Neural crest cell (in vitro differentiated cells): ENCODE measurements at regions not wholly inside any gene's neighbourhood (a gene's known extent, or its start where the extent isn't known, plus 50 kb on each side); places are given as distances from the start of the nearest gene placed in this dataset.
A peak's percentile ranks its signal among the peaks of the same experiment; 100 is the strongest.
"Not testable (repeated sequence)": the region's sequence is repeated elsewhere in the genome, so short reads cannot be mapped to it uniquely, and the experiment has no call there.

ENCODE experiments used
- DNase-seq: peaks from one replicate; pipeline ENCODE4 v3.0.0; 2021; ENCODE audit warnings: low read depth, mixed read lengths, low spot score
- H3K27ac Mint-ChIP-seq: one replicate; pipeline ENCODE4 v1.8.0; 2021; ENCODE audit warnings: mild to moderate bottlenecking, mixed read lengths; ENCODE audit not compliant: unreplicated experiment
- H3K27me3 Mint-ChIP-seq: 2 replicates; pipeline ENCODE4 v1.8.0; 2021; ENCODE audit warnings: low read depth, mild to moderate bottlenecking, mixed read lengths
- H3K36me3 Mint-ChIP-seq: 2 replicates; pipeline ENCODE4 v1.8.0; 2021; ENCODE audit warnings: low read depth, mild to moderate bottlenecking, mixed read lengths
- H3K4me1 Mint-ChIP-seq: 2 replicates; pipeline ENCODE4 v1.8.0; 2021; ENCODE audit warnings: mixed read lengths
- H3K4me3 Mint-ChIP-seq: one replicate; pipeline ENCODE4 v1.8.0; 2021; ENCODE audit warnings: mild to moderate bottlenecking, mixed read lengths
- H3K9me3 Mint-ChIP-seq: 2 replicates; pipeline ENCODE4 v1.8.0; 2021; ENCODE audit warnings: mixed read lengths
- TF ChIP-seq, protein P1 (sequence below): fragments of 200-600 bp; sonication (generic); conservative IDR thresholded peaks from 2 replicates; pipeline ENCODE4 v1.5.0; 2021; ENCODE audit warnings: antibody characterized with exemption, mild to moderate bottlenecking

GRCh38 chr3:177459401-177459800, 262.1 kb upstream of the TBL1XR1 start:
- no peak overlapping the region for H3K4me3 Mint-ChIP-seq
- H3K4me1 Mint-ChIP-seq = peaks cover 19% of the 10 kb centered on the region
- TF ChIP-seq, protein P1, sequence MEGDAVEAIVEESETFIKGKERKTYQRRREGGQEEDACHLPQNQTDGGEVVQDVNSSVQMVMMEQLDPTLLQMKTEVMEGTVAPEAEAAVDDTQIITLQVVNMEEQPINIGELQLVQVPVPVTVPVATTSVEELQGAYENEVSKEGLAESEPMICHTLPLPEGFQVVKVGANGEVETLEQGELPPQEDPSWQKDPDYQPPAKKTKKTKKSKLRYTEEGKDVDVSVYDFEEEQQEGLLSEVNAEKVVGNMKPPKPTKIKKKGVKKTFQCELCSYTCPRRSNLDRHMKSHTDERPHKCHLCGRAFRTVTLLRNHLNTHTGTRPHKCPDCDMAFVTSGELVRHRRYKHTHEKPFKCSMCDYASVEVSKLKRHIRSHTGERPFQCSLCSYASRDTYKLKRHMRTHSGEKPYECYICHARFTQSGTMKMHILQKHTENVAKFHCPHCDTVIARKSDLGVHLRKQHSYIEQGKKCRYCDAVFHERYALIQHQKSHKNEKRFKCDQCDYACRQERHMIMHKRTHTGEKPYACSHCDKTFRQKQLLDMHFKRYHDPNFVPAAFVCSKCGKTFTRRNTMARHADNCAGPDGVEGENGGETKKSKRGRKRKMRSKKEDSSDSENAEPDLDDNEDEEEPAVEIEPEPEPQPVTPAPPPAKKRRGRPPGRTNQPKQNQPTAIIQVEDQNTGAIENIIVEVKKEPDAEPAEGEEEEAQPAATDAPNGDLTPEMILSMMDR = no peak
- H3K36me3 Mint-ChIP-seq = peaks cover 2% of the 10 kb centered on the region
- DNase-seq = no peak
- H3K9me3 Mint-ChIP-seq = no peaks in the 10 kb centered on the region
- H3K27me3 Mint-ChIP-seq = no peaks in the 10 kb centered on the region
- no peak overlapping the region for H3K27ac Mint-ChIP-seq

DNA sequence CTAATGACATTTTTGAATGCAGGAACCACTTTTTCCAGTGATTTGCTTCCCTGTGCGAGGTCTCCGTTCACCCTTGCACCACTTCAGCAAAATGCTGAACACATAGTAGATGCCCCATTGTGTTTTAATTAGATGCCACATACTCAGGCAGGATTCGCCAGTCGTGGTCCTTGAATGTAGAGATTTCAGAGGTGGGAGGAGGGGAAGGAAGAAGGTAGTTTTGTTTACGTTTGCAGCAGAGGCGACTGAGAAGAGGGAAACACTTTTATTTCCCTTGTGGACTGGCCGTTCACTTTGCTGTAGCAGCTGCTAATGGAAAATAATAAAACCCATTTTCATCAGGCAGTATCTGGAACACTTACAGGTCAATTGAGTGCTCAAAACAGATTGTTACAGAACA, 262.8 kb upstream of the TBL1XR1 start:
- peaks cover 2% of the 10 kb centered on the region for H3K36me3 Mint-ChIP-seq
- TF ChIP-seq, protein P1 = no peak
- no peak overlapping the region for H3K27ac Mint-ChIP-seq
- DNase-seq = no peak
- H3K9me3 Mint-ChIP-seq = no peaks in the 10 kb centered on the region
- no peak overlapping the region for H3K4me3 Mint-ChIP-seq
- H3K4me1 Mint-ChIP-seq = peaks cover 21% of the 10 kb centered on the region
- no peaks in the 10 kb centered on the region for H3K27me3 Mint-ChIP-seq

GRCh38 chr3:177461765-177462164, 264.5 kb upstream of the TBL1XR1 start:
- H3K9me3 Mint-ChIP-seq = no peaks in the 10 kb centered on the region
- H3K27ac Mint-ChIP-seq = no peak overlapping the region
- H3K4me3 Mint-ChIP-seq = no peak overlapping the region
- H3K27me3 Mint-ChIP-seq = no peaks in the 10 kb centered on the region
- H3K36me3 Mint-ChIP-seq = no peaks in the 10 kb centered on the region
- H3K4me1 Mint-ChIP-seq = peaks cover 16% of the 10 kb centered on the region
- TF ChIP-seq, protein P1 = no peak
- DNase-seq = no peak

- H3K27ac Mint-ChIP-seq, H3K27me3 Mint-ChIP-seq: not testable (repeated sequence)
Measured at GRCh38 chr3:177463341-177463740, 266.1 kb upstream of the TBL1XR1 start.

GRCh38 chr3:177463863-177464262, 266.6 kb upstream of the TBL1XR1 start:
- Mint-ChIP-seq H3K27ac (peak overlapping the region; percentile 36), H3K4me3 (no peak overlapping the region), H3K4me1 (peaks cover 22% of the 10 kb centered on the region), H3K36me3 (no peaks in the 10 kb centered on the region), H3K27me3 (no peaks in the 10 kb centered on the region), H3K9me3 (peaks cover under 1% of the 10 kb centered on the region)
- DNase-seq = no peak
- TF ChIP-seq, protein P1 = no peak

More at GRCh38 chr3:177463341-177463740, 266.1 kb upstream of the TBL1XR1 start:
- not testable (repeated sequence) for DNase-seq, H3K4me3 Mint-ChIP-seq, H3K36me3 Mint-ChIP-seq, H3K9me3 Mint-ChIP-seq
- peaks cover 18% of the 10 kb centered on the region for H3K4me1 Mint-ChIP-seq

DNA sequence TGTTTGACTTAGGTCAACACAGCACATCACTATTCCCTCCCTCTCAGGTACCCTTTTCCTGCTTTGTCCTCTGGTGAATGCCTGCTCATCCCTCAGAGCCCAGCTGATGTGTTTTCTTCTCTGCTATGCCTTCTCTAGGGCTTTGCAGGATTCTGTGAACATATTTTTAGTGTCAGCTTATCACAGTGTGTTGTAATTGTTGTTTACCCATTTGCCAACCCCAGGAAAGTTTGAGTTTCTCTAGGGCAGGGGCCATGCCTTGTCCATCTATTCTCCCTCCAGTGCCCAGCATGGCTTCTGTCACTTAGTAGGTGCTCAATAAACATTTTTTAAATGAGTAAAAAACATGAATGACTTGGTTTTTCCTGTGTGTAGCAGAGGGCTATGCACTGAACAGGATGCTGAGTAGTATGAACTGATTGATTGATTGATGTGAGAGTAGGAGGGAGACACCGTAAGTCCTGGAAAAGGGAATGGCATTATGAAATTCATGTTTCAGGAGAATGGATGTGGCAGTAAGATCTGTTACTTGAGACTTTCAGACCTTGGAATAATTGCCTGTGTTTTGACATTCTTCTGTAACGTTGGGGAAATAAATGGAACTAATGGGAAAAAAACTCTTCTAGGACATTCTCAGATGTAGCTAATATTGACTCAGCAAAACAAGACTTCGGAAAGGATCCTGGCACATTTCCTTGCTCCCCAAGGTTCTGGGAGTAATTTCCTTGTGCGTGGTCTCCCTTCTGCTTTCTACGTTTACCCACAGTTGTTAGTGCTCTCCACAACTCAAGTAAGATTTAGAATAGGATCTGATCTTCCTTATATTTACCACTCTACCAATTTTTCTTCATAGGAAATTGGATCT, 267.3 kb upstream of the TBL1XR1 start:
- Mint-ChIP-seq H3K27ac (no peak overlapping the region), H3K4me1 (peaks cover 28% of the 10 kb centered on the region), H3K9me3 (peaks cover 6% of the 10 kb centered on the region), H3K4me3 (no peak overlapping the region), H3K36me3 (no peaks in the 10 kb centered on the region), H3K27me3 (no peaks in the 10 kb centered on the region)
- DNase-seq = no peak
- TF ChIP-seq, protein P1 = no peak
